Astrocyte (in vitro differentiated cells and primary cell): ENCODE measurements at regions not wholly inside any gene's neighbourhood (a gene's known extent, or its start where the extent isn't known, plus 50 kb on each side); places are given as distances from the start of the nearest gene placed in this dataset.
A peak's percentile ranks its signal among the peaks of the same experiment; 100 is the strongest.

Experiments
- DNase-seq: peaks from one replicate; pipeline ENCODE4 v3.0.0-alpha.2; 2010; ENCODE audit warnings: low read depth
- FAIRE-seq: peaks from 2 replicates; lab custom pipeline; 2011; peaks lifted over from hg19 to GRCh38; lab: Jason Lieb, UNC
- H2AFZ ChIP-seq: 2 replicates; pipeline ENCODE4 v1.6.0; 2012; ENCODE audit warnings: low read depth, low read length, inconsistent platforms
- H3K27ac ChIP-seq: 2 replicates; pipeline ENCODE4 v1.5.1; 2011; ENCODE audit warnings: low read depth, low read length, inconsistent platforms
- H3K27me3 ChIP-seq: 2 replicates; pipeline ENCODE4 v1.6.0; 2011; ENCODE audit warnings: low read length, inconsistent platforms; ENCODE audit not compliant: insufficient read depth
- H3K36me3 ChIP-seq: 2 replicates; pipeline ENCODE4 v1.5.1; 2011; ENCODE audit warnings: low read length, inconsistent platforms; ENCODE audit not compliant: insufficient read depth
- H3K4me1 ChIP-seq: 2 replicates; pipeline ENCODE4 v1.5.1; 2011; ENCODE audit warnings: low read length, inconsistent platforms; ENCODE audit not compliant: insufficient read depth
- H3K4me2 ChIP-seq: 2 replicates; pipeline ENCODE4 v1.6.0; 2012; ENCODE audit warnings: low read length, inconsistent platforms
- H3K4me3 ChIP-seq: 2 replicates; pipeline ENCODE4 v1.5.1; 2011; ENCODE audit warnings: low read depth, mild to moderate bottlenecking, low read length, inconsistent platforms; ENCODE audit not compliant: insufficient read depth
- H3K79me2 ChIP-seq: 2 replicates; pipeline ENCODE4 v1.6.0; 2012; ENCODE audit warnings: mild to moderate bottlenecking, low read length, inconsistent platforms; ENCODE audit not compliant: insufficient read depth
- H3K9ac ChIP-seq: 2 replicates; pipeline ENCODE4 v1.6.0; 2012; ENCODE audit warnings: mild to moderate bottlenecking, low read length, inconsistent platforms
- H3K9me3 ChIP-seq: 2 replicates; pipeline ENCODE4 v1.5.1; 2012; ENCODE audit warnings: low read depth, mild to moderate bottlenecking, low read length, inconsistent platforms; ENCODE audit not compliant: insufficient read depth
- H4K20me1 ChIP-seq: 2 replicates; pipeline ENCODE4 v1.6.0; 2012; ENCODE audit warnings: low read length, inconsistent platforms; ENCODE audit not compliant: insufficient read depth
- H3K27ac Mint-ChIP-seq: one replicate; pipeline ENCODE4 v1.8.0; 2021; ENCODE audit warnings: mild to moderate bottlenecking, mixed read lengths; ENCODE audit not compliant: unreplicated experiment
- H3K27me3 Mint-ChIP-seq: one replicate; pipeline ENCODE4 v1.8.0; 2021; ENCODE audit warnings: low read depth, mixed read lengths; ENCODE audit not compliant: unreplicated experiment
- H3K36me3 Mint-ChIP-seq: one replicate; pipeline ENCODE4 v1.8.0; 2021; ENCODE audit warnings: low read depth, mixed read lengths; ENCODE audit not compliant: unreplicated experiment
- H3K4me1 Mint-ChIP-seq: one replicate; pipeline ENCODE4 v1.8.0; 2021; ENCODE audit warnings: low read depth, mixed read lengths; ENCODE audit not compliant: unreplicated experiment
- H3K4me3 Mint-ChIP-seq: one replicate; pipeline ENCODE4 v1.8.0; 2021; ENCODE audit warnings: mild to moderate bottlenecking, moderate library complexity, mixed read lengths; ENCODE audit not compliant: unreplicated experiment
- H3K9me3 Mint-ChIP-seq: one replicate; pipeline ENCODE4 v1.8.0; 2021; ENCODE audit warnings: mild to moderate bottlenecking, mixed read lengths; ENCODE audit not compliant: unreplicated experiment
- EZH2 ChIP-seq: IDR thresholded peaks from 2 replicates; pipeline ENCODE4 v1.6.1; 2012; ENCODE audit warnings: mild to moderate bottlenecking, low read length, inconsistent platforms; ENCODE audit not compliant: insufficient read depth
- TF ChIP-seq, protein P1 (sequence below): IDR thresholded peaks from 2 replicates; pipeline ENCODE4 v1.5.1; 2011; ENCODE audit warnings: low read depth, mild to moderate bottlenecking, inconsistent platforms, low read length, moderate library complexity; ENCODE audit not compliant: insufficient read depth

DNA sequence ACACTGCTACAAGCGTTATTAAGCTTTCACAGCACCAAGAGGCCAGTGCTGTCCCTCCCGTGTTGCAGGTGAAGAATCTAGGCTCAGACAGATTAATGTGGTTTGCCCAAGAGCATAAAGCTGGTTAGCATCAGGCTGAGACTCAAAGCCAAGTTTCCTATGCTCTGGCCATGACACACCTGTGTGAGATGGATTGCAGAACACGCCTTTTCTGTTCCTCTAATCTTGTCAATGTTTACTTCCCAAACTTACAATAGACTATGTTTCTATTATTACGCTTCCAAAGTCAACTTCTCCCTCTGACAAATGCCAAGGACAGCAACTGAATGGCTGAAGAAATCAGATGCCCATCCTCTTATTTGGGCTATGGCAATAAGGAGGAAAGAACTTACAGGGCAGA, 138.4 kb upstream of the SLIT3 start:
- DNase-seq (no peak), FAIRE-seq (no peak)
- H3K27me3 ChIP-seq, result no peaks in the 10 kb centered on the region
- no peak overlapping the region for H2AFZ ChIP-seq
- H3K36me3 ChIP-seq, result no peaks in the 10 kb centered on the region
- H3K4me2 ChIP-seq, result no peak overlapping the region
- Mint-ChIP-seq H3K9me3 (no peaks in the 10 kb centered on the region), H3K27me3 (peaks cover 3% of the 10 kb centered on the region), H3K4me3 (no peak overlapping the region), H3K27ac (no peak overlapping the region), H3K4me1 (peaks cover 13% of the 10 kb centered on the region), H3K36me3 (no peaks in the 10 kb centered on the region)
- no peaks in the 10 kb centered on the region for H3K4me1 ChIP-seq
- H3K4me3 ChIP-seq, result no peak overlapping the region
- no peaks in the 10 kb centered on the region for H3K79me2 ChIP-seq
- H4K20me1 ChIP-seq, result no peaks in the 10 kb centered on the region
- no peak overlapping the region for H3K9ac ChIP-seq
- no peak overlapping the region for H3K27ac ChIP-seq
- no peaks in the 10 kb centered on the region for H3K9me3 ChIP-seq
- no peak for TF ChIP-seq EZH2
- TF ChIP-seq, protein P1, sequence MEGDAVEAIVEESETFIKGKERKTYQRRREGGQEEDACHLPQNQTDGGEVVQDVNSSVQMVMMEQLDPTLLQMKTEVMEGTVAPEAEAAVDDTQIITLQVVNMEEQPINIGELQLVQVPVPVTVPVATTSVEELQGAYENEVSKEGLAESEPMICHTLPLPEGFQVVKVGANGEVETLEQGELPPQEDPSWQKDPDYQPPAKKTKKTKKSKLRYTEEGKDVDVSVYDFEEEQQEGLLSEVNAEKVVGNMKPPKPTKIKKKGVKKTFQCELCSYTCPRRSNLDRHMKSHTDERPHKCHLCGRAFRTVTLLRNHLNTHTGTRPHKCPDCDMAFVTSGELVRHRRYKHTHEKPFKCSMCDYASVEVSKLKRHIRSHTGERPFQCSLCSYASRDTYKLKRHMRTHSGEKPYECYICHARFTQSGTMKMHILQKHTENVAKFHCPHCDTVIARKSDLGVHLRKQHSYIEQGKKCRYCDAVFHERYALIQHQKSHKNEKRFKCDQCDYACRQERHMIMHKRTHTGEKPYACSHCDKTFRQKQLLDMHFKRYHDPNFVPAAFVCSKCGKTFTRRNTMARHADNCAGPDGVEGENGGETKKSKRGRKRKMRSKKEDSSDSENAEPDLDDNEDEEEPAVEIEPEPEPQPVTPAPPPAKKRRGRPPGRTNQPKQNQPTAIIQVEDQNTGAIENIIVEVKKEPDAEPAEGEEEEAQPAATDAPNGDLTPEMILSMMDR, result no peak

DNA sequence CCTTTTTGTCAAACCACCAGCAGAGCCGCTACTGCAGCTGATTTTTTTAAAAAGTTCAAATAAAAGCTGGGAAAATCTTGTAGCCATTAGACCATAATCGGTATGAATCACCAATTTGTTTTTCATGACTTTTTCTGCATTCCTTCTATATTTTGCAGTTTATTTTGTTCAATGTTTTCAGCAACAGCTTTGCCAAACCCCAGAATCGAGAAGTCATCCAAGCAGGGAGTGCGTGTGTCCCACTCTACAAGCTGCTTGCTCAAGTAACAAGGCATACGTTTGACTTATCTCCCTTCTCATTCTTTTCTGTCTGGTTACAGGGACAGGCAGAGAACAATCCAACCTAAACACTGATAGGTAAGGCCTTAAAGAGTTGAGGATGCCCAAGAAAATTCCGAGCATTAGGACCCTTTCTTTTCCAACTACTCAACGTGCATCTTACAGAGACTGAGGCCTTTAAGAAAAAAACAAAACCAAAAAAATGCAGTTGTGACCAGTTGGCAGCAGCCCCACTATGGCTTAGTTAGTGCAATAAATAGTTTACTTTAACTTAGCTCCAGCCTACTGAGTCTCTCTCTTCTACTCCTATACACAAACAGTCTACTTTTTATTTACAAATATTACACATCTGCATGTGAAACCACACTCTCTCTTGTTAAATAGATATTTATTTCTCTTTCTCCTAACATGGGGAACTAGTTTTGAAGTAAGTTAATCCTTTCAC, 134.7 kb upstream of the SLIT3 start:
- peak; percentile 9 for FAIRE-seq
- Histone ChIP-seq H4K20me1 (no peaks in the 10 kb centered on the region), H3K9me3 (no peaks in the 10 kb centered on the region), H3K79me2 (no peaks in the 10 kb centered on the region), H3K27me3 (no peaks in the 10 kb centered on the region), H3K9ac (no peak overlapping the region), H3K27ac (no peak overlapping the region), H3K36me3 (no peaks in the 10 kb centered on the region), H2AFZ (no peak overlapping the region), H3K4me2 (no peak overlapping the region), H3K4me3 (no peak overlapping the region), H3K4me1 (no peaks in the 10 kb centered on the region)
- Mint-ChIP-seq H3K36me3 (no peaks in the 10 kb centered on the region), H3K4me3 (no peak overlapping the region), H3K27ac (no peak overlapping the region), H3K27me3 (no peaks in the 10 kb centered on the region), H3K9me3 (peaks cover 2% of the 10 kb centered on the region), H3K4me1 (peaks cover 35% of the 10 kb centered on the region)
- no peak for TF ChIP-seq EZH2
- TF ChIP-seq, protein P1, result no peak
- DNase-seq, result no peak

DNA sequence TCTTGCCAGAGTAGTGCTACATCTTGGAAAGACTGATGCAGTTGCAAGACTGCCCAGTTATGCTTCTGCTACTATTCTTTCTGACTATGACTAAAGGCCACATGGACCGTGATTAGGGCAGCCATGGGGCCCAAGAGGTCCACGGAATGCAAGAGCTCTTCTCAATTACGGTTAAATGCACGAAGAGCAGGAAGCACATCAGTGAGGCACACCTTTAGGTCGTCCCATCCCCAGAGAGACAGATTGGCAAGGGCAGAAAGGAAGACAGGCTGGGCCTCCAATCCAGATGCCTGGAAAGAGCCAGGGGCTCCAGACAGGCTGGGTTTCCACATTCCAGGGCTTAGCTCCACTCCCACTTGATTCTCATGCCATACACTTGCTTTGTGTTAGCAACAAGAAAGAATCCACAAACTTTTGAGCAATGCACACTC, 132.3 kb upstream of the SLIT3 start:
- Histone ChIP-seq H3K27ac (no peak overlapping the region), H3K9ac (no peak overlapping the region), H3K27me3 (no peaks in the 10 kb centered on the region), H3K4me1 (peaks cover 6% of the 10 kb centered on the region), H3K36me3 (no peaks in the 10 kb centered on the region), H3K4me2 (no peak overlapping the region), H2AFZ (no peak overlapping the region), H3K4me3 (no peak overlapping the region), H3K79me2 (no peaks in the 10 kb centered on the region), H3K9me3 (no peaks in the 10 kb centered on the region), H4K20me1 (no peaks in the 10 kb centered on the region)
- Mint-ChIP-seq H3K27ac (peak overlapping the region; percentile 85), H3K36me3 (no peaks in the 10 kb centered on the region), H3K27me3 (no peaks in the 10 kb centered on the region), H3K4me1 (peaks cover 32% of the 10 kb centered on the region), H3K4me3 (no peak overlapping the region), H3K9me3 (peaks cover 2% of the 10 kb centered on the region)
- TF ChIP-seq EZH2, result no peak
- TF ChIP-seq, protein P1, result no peak
- FAIRE-seq, result peak; percentile 70
- DNase-seq, result no peak
